K562 (cell line): ENCODE measurements at regions not wholly inside any gene's neighbourhood (a gene's known extent, or its start where the extent isn't known, plus 50 kb on each side); places are given as distances from the start of the nearest gene placed in this dataset.

Source experiments
- ATAC-seq: fragments of 200-7000 bp; cut with Tn5 transposase; 3 replicates; pipeline ENCODE4 v1.9.1; 2020; ENCODE audit warnings: moderate library complexity
- BruUV-seq: library from RNA; stranded (reverse); fragments of 400-500 nt; replicated peaks from 2 replicates; lab custom pipeline; 2021; lab: Mats Ljungman, UMichigan
- CTCF ChIA-PET: fragments of 300-600 bp; formaldehyde crosslinking; extraction: SDS; loops from one replicate; lab custom pipeline; 2021; ENCODE audit warnings: low intra/inter-chr PET ratio; lab: Yijun Ruan, JAX
- POLR2A ChIA-PET: fragments of 300-600, 350-650 bp; sonication (Branson Sonifier 250); formaldehyde crosslinking; extraction: SDS; loops from one replicate; lab custom pipeline; 2021; ENCODE audit warnings: antibody characterized with exemption, inconsistent platforms; lab: Yijun Ruan, JAX
- DNase-seq, 4 experiments: peaks; one replicate each; pipeline versions ENCODE4 v3.0.0 to v3.0.0-alpha.2; 2011 to 2018; ENCODE audit warnings: low spot score in 3 of 4, mixed read lengths in 3 of 4; ENCODE audit errors: extremely low read depth in 1 of 4
- FAIRE-seq: peaks from 2 replicates; lab custom pipeline; 2011; peaks lifted over from hg19 to GRCh38; lab: Jason Lieb, UNC
- H2AFZ ChIP-seq: 2 replicates; pipeline ENCODE4 v1.6.0; 2011; ENCODE audit warnings: low read depth, low read length, control low read depth, inconsistent platforms
- H3K27ac ChIP-seq: fragments of 200-600 bp; 3 replicates; pipeline ENCODE4 v1.8.0; 2011; ENCODE audit warnings: low read depth, mild to moderate bottlenecking, control low read depth, inconsistent platforms, low read length, moderate library complexity, mixed read lengths; ENCODE audit errors: extremely low read depth
- H3K27me3 ChIP-seq, 2 experiments: fragments of 300-600 bp in 1 of 2; 2 replicates in 1 of 2; 3 replicates in 1 of 2; pipeline versions ENCODE4 v1.6.0 to v1.8.0; 2011; ENCODE audit warnings: inconsistent platforms in 2 of 2, low read length in 2 of 2, mild to moderate bottlenecking in 1 of 2, mixed read lengths in 1 of 2, moderate library complexity in 1 of 2; ENCODE audit not compliant: control insufficient read depth in 2 of 2, insufficient read depth in 2 of 2
- H3K36me3 ChIP-seq: fragments of 300-600 bp; 3 replicates; pipeline ENCODE4 v1.8.0; 2011; ENCODE audit warnings: mild to moderate bottlenecking, low read length, inconsistent platforms; ENCODE audit not compliant: control insufficient read depth, insufficient read depth
- H3K4me1 ChIP-seq, 2 experiments: fragments of 200-600 bp in 1 of 2; replicated peaks in 1 of 2; 2 replicates in 1 of 2; 3 replicates in 1 of 2; pipeline versions ENCODE4 v1.5.1 to v1.8.0; 2011; ENCODE audit warnings: inconsistent platforms in 2 of 2, low read length in 2 of 2, mild to moderate bottlenecking in 1 of 2, mixed read lengths in 1 of 2, moderate library complexity in 1 of 2; ENCODE audit not compliant: control insufficient read depth in 2 of 2, insufficient read depth in 2 of 2
- H3K4me2 ChIP-seq: 2 replicates; pipeline ENCODE4 v1.6.1; 2011; ENCODE audit warnings: low read length, control low read depth, inconsistent platforms, mixed read lengths; ENCODE audit not compliant: insufficient read depth
- H3K4me3 ChIP-seq: fragments of 200-600 bp; sonication (generic), shearing (Covaris generic); 2 replicates; pipeline ENCODE4 v1.5.1; 2016; ENCODE audit warnings: control low read depth, inconsistent platforms
- H3K79me2 ChIP-seq: fragments of 200-600 bp; 3 replicates; pipeline ENCODE4 v1.8.0; 2011; ENCODE audit warnings: low read length, inconsistent platforms; ENCODE audit not compliant: control insufficient read depth, insufficient read depth
- H3K9ac ChIP-seq, 2 experiments: 2 replicates each; pipeline versions ENCODE4 v1.6.0 to v1.6.1; 2011; ENCODE audit warnings: low read depth in 2 of 2, low read length in 2 of 2, control low read depth in 1 of 2, inconsistent platforms in 1 of 2, mild to moderate bottlenecking in 1 of 2, mixed read lengths in 1 of 2; ENCODE audit not compliant: insufficient read depth in 1 of 2
- H3K9me1 ChIP-seq: one replicate; pipeline ENCODE4 v1.6.0; 2011; ENCODE audit warnings: inconsistent platforms, mild to moderate bottlenecking, low read length, moderate library complexity; ENCODE audit not compliant: control insufficient read depth, insufficient read depth
- H3K9me3 ChIP-seq: replicated peaks from 2 replicates; pipeline ENCODE4 v1.5.1; 2011; ENCODE audit warnings: low read depth, low read length, inconsistent platforms; ENCODE audit not compliant: control insufficient read depth, insufficient read depth
- H4K20me1 ChIP-seq: replicated peaks from 2 replicates; pipeline ENCODE4 v1.6.1; 2011; ENCODE audit warnings: low read length, inconsistent platforms, mixed read lengths; ENCODE audit not compliant: control insufficient read depth, insufficient read depth
- ATF1 ChIP-seq, 2 experiments: fragments of 450-650 bp in 1 of 2; IDR thresholded peaks; 2 replicates each; pipeline ENCODE4 v1.6.1; 2016; ENCODE audit warnings: missing compliant biosample characterization in 1 of 2, missing genetic modification characterization in 1 of 2
- ATF4 ChIP-seq: fragments of 450-650 bp; formaldehyde crosslinking; IDR thresholded peaks from 2 replicates; pipeline ENCODE4 v1.4.0; 2022; ENCODE audit warnings: mild to moderate bottlenecking, moderate library complexity
- DACH1 ChIP-seq: fragments of 450-650 bp; IDR thresholded peaks from 2 replicates; pipeline ENCODE4 v1.6.1; 2018; ENCODE audit not compliant: partially characterized antibody
- KLF6 ChIP-seq: fragments of 250-450 bp; sonication (Bioruptor Pico); IDR thresholded peaks from 2 replicates; pipeline ENCODE4 v1.4.0; 2020; ENCODE audit warnings: mild to moderate bottlenecking, moderate library complexity, borderline replicate concordance
- PHB2 ChIP-seq: fragments of 450-650 bp; IDR thresholded peaks from 2 replicates; pipeline ENCODE4 v1.6.1; 2017; ENCODE audit warnings: low read depth
- POLR2A ChIP-seq: fragments of 450-650 bp; conservative IDR thresholded peaks from 2 replicates; pipeline ENCODE4 v1.6.1; 2016
- RBM25 ChIP-seq: fragments of 200-400 bp; formaldehyde crosslinking; IDR thresholded peaks from 2 replicates; pipeline ENCODE4 v1.6.1; 2018; ENCODE audit warnings: low read length, low read depth, moderate library complexity; ENCODE audit not compliant: severe bottlenecking
- SMARCB1 ChIP-seq: IDR thresholded peaks from 2 replicates; pipeline ENCODE4 v1.6.1; 2011; ENCODE audit warnings: improper control_type of control experiment, low read depth; ENCODE audit not compliant: insufficient read length
- SPI1 ChIP-seq: IDR thresholded peaks from 2 replicates; pipeline ENCODE4 v1.6.1; 2011; ENCODE audit warnings: low read depth, low read length, control low read depth, borderline replicate concordance
- TEAD2 ChIP-seq: fragments of 450-650 bp; IDR thresholded peaks from 2 replicates; pipeline ENCODE4 v1.6.1; 2016; ENCODE audit warnings: missing genetic modification characterization, control low read depth, missing compliant biosample characterization
- ZNF232 ChIP-seq: sonication (generic); formaldehyde crosslinking; IDR thresholded peaks from 2 replicates; pipeline ENCODE4 v1.8.0; 2022; ENCODE audit warnings: mild to moderate bottlenecking, missing genetic modification reagents
- ZNF395 ChIP-seq: fragments of 200-800 bp; sonication (Bioruptor generic); IDR thresholded peaks from 2 replicates; pipeline ENCODE4 v1.6.1; 2017; ENCODE audit warnings: missing genetic modification characterization, missing compliant biosample characterization
- ZNF445 ChIP-seq: fragments of 250-450 bp; sonication (Bioruptor Pico); IDR thresholded peaks from 2 replicates; pipeline ENCODE4 v1.4.0; 2020; ENCODE audit warnings: low read depth, mild to moderate bottlenecking, moderate library complexity
- ZNF592 ChIP-seq: fragments of 450-650 bp; IDR thresholded peaks from 2 replicates; pipeline ENCODE4 v1.6.1; 2017; ENCODE audit warnings: antibody characterized with exemption, mild to moderate bottlenecking
- WGBS: fragments of 100-300 bp; shearing (Covaris generic); methylation state at CpG from one replicate; pipeline ENCODE4 v1.1.6; 2016; ENCODE audit warnings: low coverage, mixed read lengths; ENCODE audit not compliant: insufficient coverage; ENCODE audit errors: missing lambda C conversion rate; 5-methylcytosine and 5-hydroxymethylcytosine counted together
- in situ Hi-C: fragments of 300-500 bp; cut with MboI; formaldehyde crosslinking; loops from 4 replicates; pipeline ENCODE4 v1.15.0; 2018; ENCODE audit warnings: inconsistent platforms, mixed read lengths
- intact Hi-C: fragments of 100-400 bp; cut with micrococcal nuclease; formaldehyde crosslinking; loops from 2 replicates; pipeline ENCODE4 v1.14.2; 2022

- no peak for TF ChIP-seq ZNF592
- TF ChIP-seq DACH1, result no peak
- no peak for TF ChIP-seq SMARCB1
These were observed 122.5 kb downstream of the DAD1 start (continued) for GRCh38 chr14:22466491-22466890.

GRCh38 chr14:22465201-22465840, 123.7 kb downstream of the DAD1 start:
- in situ Hi-C loops, result no loop called here
- no peak for FAIRE-seq
- H2AFZ ChIP-seq, result no peak overlapping the region

More at GRCh38 chr14:22465201-22465840, 123.7 kb downstream of the DAD1 start:
- Histone ChIP-seq H4K20me1 (no peaks in the 10 kb centered on the region), H3K4me1 (peaks cover 0 to 3% of the 10 kb centered on the region in 2 experiments; a peak in 3 of 5 replicates), H3K27ac (no peak overlapping the region), H3K9me1 (no peaks in the 10 kb centered on the region), H3K4me2 (no peak overlapping the region), H3K79me2 (no peaks in the 10 kb centered on the region), H3K9me3 (no peaks in the 10 kb centered on the region), H3K36me3 (no peaks in the 10 kb centered on the region), H3K4me3 (no peak overlapping the region), H3K27me3 (no peaks in the 10 kb centered on the region), H3K9ac (no peak overlapping the region)
- ChIA-PET POLR2A (interaction anchor here (1.4 kb wide), 1 partner anchor 29 kb away, joined by 5 read pairs; no protein-coding TSS in a partner anchor), CTCF (no interaction called here)
- intact Hi-C loops, result no loop called here
- 54% methylated on average over 2 of the region's 2 CpGs for WGBS
- no peak for DNase-seq
- no peak for ATAC-seq
- no TSS peak for BruUV-seq
- no peak for TF ChIP-seq ATF1 (CRISPR knock-in tag; IDR thresholded peaks at IDR 0.05)
- no peak for TF ChIP-seq ATF1 (tag; IDR thresholded peaks at IDR 0.05)
- TF ChIP-seq SPI1, result no peak
- no peak for TF ChIP-seq ZNF445
- no peak for TF ChIP-seq PHB2
- TF ChIP-seq RBM25, result no peak
- no peak for TF ChIP-seq TEAD2 (tag)
- no peak for TF ChIP-seq POLR2A
- TF ChIP-seq ATF4 (CRISPR knock-in tag), result no peak
- no peak for TF ChIP-seq KLF6 (CRISPR knock-in tag)
- TF ChIP-seq ZNF395 (CRISPR knock-in tag), result no peak
- TF ChIP-seq ZNF232 (CRISPR knock-in tag), result no peak
